Gastroesophageal sphincter (tissue), 2 donors: ENCODE measurements at regions not wholly inside any gene's neighbourhood (a gene's known extent, or its start where the extent isn't known, plus 50 kb on each side); places are given as distances from the start of the nearest gene placed in this dataset.

ENCODE experiments used
- POLR2A ChIP-seq, 2 donors: fragments of 450-650 bp; IDR thresholded peaks; one replicate each; pipeline ENCODE4 v1.6.1; 2017; ENCODE audit warnings: antibody characterized with exemption in 2 of 2, mild to moderate bottlenecking in 2 of 2, moderate library complexity in 1 of 2
- POLR2AphosphoS5 ChIP-seq: sonication (generic); formaldehyde crosslinking; IDR thresholded peaks from one replicate; pipeline ENCODE4 v1.6.1; 2017; ENCODE audit warnings: antibody characterized with exemption

DNA sequence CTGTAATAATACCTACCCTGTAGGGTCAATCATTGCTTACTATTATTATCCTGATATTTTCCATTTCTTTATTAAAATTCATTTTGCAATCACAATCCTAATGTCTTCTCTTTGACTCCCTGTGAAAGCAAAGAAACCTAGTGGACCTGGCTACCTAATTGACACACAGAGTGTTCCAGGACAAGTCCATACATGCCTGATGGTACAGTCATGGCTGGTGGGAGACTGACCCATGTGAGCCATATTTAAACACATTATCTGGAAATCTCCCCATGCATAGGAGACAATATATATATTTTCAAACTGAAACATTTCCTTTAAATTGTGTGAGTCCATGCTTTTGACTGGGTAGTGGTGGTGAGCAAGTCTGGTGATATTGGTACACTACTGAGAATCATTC lies 230.6 kb upstream of the DACH1 start:
- TF ChIP-seq POLR2A (IDR thresholded peaks at IDR 0.05): no peak
- TF ChIP-seq POLR2AphosphoS5: no peak
